Hematopoietic multipotent progenitor cell treated with erythropoietin and hydrocortisone succinate and interleukin-3 and kit ligand, for 15 days (in vitro differentiated cells): ENCODE measurements at regions not wholly inside any gene's neighbourhood (a gene's known extent, or its start where the extent isn't known, plus 50 kb on each side); places are given as distances from the start of the nearest gene placed in this dataset.
"Not testable (repeated sequence)": the region's sequence is repeated elsewhere in the genome, so short reads cannot be mapped to it uniquely, and the experiment has no call there.

Experiments
- DNase-seq: peaks from one replicate; pipeline ENCODE4 v3.0.0-alpha.2; 2015; ENCODE audit warnings: low spot score

- no peak for DNase-seq
Observed at GRCh38 chr18:29855637-29856036, 1186.9 kb downstream of the DSC3 start.

- no peak for DNase-seq
Observed at GRCh38 chr18:29853126-29853525, 1189.4 kb downstream of the DSC3 start.

- DNase-seq: no peak
Observed at GRCh38 chr18:29849144-29849543, 1193.4 kb downstream of the DSC3 start.

GRCh38 chr18:29841631-29842030, 1200.9 kb downstream of the DSC3 start:
- no peak for DNase-seq

GRCh38 chr18:29840089-29840488, 1202.5 kb downstream of the DSC3 start:
- no peak for DNase-seq

GRCh38 chr18:29838961-29839360, 1203.6 kb downstream of the DSC3 start:
- not testable (repeated sequence) for DNase-seq

- no peak for DNase-seq
Observed at GRCh38 chr18:29838556-29838955, 1204.0 kb downstream of the DSC3 start.

GRCh38 chr18:29823671-29824070, 1218.9 kb downstream of the DSC3 start:
- DNase-seq: no peak

- DNase-seq: no peak
Observed at GRCh38 chr18:29821544-29821943, 1221.0 kb downstream of the DSC3 start.

GRCh38 chr18:29811519-29811918, 1231.0 kb downstream of the DSC3 start:
- DNase-seq: no peak

GRCh38 chr18:29780816-29781215, 1261.7 kb downstream of the DSC3 start:
- no peak for DNase-seq

GRCh38 chr18:29779096-29779495, 1263.4 kb downstream of the DSC3 start:
- DNase-seq: no peak

GRCh38 chr18:29753379-29753778, 1289.2 kb downstream of the DSC3 start:
- DNase-seq: no peak

GRCh38 chr18:29749704-29750103, 1292.8 kb downstream of the DSC3 start:
- no peak for DNase-seq

GRCh38 chr18:29741461-29741860, 1301.1 kb downstream of the DSC3 start:
- no peak for DNase-seq

GRCh38 chr18:29737620-29738019, 1304.9 kb downstream of the DSC3 start:
- DNase-seq: no peak

- no peak for DNase-seq
Observed at GRCh38 chr18:29737190-29737589, 1305.4 kb downstream of the DSC3 start.

- no peak for DNase-seq
Observed at GRCh38 chr18:29730073-29730472, 1312.5 kb downstream of the DSC3 start.

GRCh38 chr18:29726646-29727045, 1315.9 kb downstream of the DSC3 start:
- no peak for DNase-seq

GRCh38 chr18:29723486-29723885, 1319.1 kb downstream of the DSC3 start:
- not testable (repeated sequence) for DNase-seq

GRCh38 chr18:29715960-29716359, 1326.6 kb downstream of the DSC3 start:
- DNase-seq: not testable (repeated sequence)

GRCh38 chr18:29712785-29713184, 1329.8 kb downstream of the DSC3 start:
- no peak for DNase-seq

- no peak for DNase-seq
Observed at GRCh38 chr18:29711932-29712331, 1330.6 kb downstream of the DSC3 start.

- no peak for DNase-seq
Observed at GRCh38 chr18:29693334-29693733, 1349.2 kb downstream of the DSC3 start.

- DNase-seq: no peak
Observed at GRCh38 chr18:29681578-29681977, 1361.0 kb downstream of the DSC3 start.
